Calu3 (cell line): ENCODE measurements at regions not wholly inside any gene's neighbourhood (a gene's known extent, or its start where the extent isn't known, plus 50 kb on each side); places are given as distances from the start of the nearest gene placed in this dataset.
A peak's percentile ranks its signal among the peaks of the same experiment; 100 is the strongest.

Source experiments
- BruUV-seq: library from RNA; stranded (reverse); fragments of 400-500 nt; replicated peaks from 2 replicates; lab custom pipeline; 2021; lab: Mats Ljungman, UMichigan
- CTCF ChIA-PET: fragments of 300-600 bp; sonication (Branson Sonifier 250); formaldehyde crosslinking; loops from one replicate; lab custom pipeline; 2022; ENCODE audit warnings: antibody characterized with exemption; lab: Charles Lee
- DNase-seq: peaks from one replicate; pipeline ENCODE4 v3.0.0; 2022
- H3K27ac Mint-ChIP-seq: one replicate; pipeline ENCODE4 v1.8.0; 2022; ENCODE audit warnings: mixed read lengths; ENCODE audit not compliant: unreplicated experiment
- H3K27me3 Mint-ChIP-seq: one replicate; pipeline ENCODE4 v1.8.0; 2022; ENCODE audit warnings: mixed read lengths; ENCODE audit not compliant: unreplicated experiment
- H3K36me3 Mint-ChIP-seq: one replicate; pipeline ENCODE4 v1.8.0; 2022; ENCODE audit warnings: mild to moderate bottlenecking, moderate library complexity, mixed read lengths; ENCODE audit not compliant: insufficient read depth, unreplicated experiment
- H3K4me1 Mint-ChIP-seq: one replicate; pipeline ENCODE4 v1.8.0; 2022; ENCODE audit warnings: mild to moderate bottlenecking, low read depth, mixed read lengths; ENCODE audit not compliant: unreplicated experiment
- H3K4me3 Mint-ChIP-seq: one replicate; pipeline ENCODE4 v1.8.0; 2022; ENCODE audit warnings: mild to moderate bottlenecking, low read depth, moderate library complexity, mixed read lengths; ENCODE audit not compliant: unreplicated experiment
- H3K9me3 Mint-ChIP-seq: one replicate; pipeline ENCODE4 v1.8.0; 2022; ENCODE audit warnings: low read depth, mixed read lengths; ENCODE audit not compliant: unreplicated experiment
- CTCF ChIP-seq: fragments of 200-600 bp; IDR thresholded peaks from one replicate; pipeline ENCODE4 v1.8.0; 2022; ENCODE audit warnings: antibody characterized with exemption; ENCODE audit not compliant: unreplicated experiment
- intact Hi-C: fragments of 100-400 bp; cut with micrococcal nuclease; formaldehyde crosslinking; loops from one replicate; pipeline ENCODE4 v1.10.0; 2022; ENCODE audit not compliant: unreplicated experiment

GRCh38 chr2:191748528-191749180, 70.7 kb downstream of the NABP1 start:
- H3K27ac Mint-ChIP-seq: peak overlapping the region; percentile 57
- no peaks in the 10 kb centered on the region for H3K27me3 Mint-ChIP-seq
- H3K4me3 Mint-ChIP-seq: no peak overlapping the region
- no peak for TF ChIP-seq CTCF
- H3K36me3 Mint-ChIP-seq: no peaks in the 10 kb centered on the region
- BruUV-seq: no TSS peak
- no peaks in the 10 kb centered on the region for H3K4me1 Mint-ChIP-seq
- H3K9me3 Mint-ChIP-seq: no peaks in the 10 kb centered on the region
- intact Hi-C loops: no loop called here
- DNase-seq: no peak
- CTCF ChIA-PET: no interaction called here

GRCh38 chr2:191749181-191749540, 71.2 kb downstream of the NABP1 start:
- H3K36me3 Mint-ChIP-seq: no peaks in the 10 kb centered on the region
- DNase-seq: no peak
- no peak overlapping the region for H3K4me3 Mint-ChIP-seq
- intact Hi-C loops: no loop called here
- no peaks in the 10 kb centered on the region for H3K9me3 Mint-ChIP-seq
- H3K27me3 Mint-ChIP-seq: no peaks in the 10 kb centered on the region
- no TSS peak for BruUV-seq
- TF ChIP-seq CTCF: no peak
- H3K4me1 Mint-ChIP-seq: no peaks in the 10 kb centered on the region
- H3K27ac Mint-ChIP-seq: peak overlapping the region; percentile 57
- CTCF ChIA-PET: no interaction called here

- CTCF ChIA-PET: interaction anchor here (0.7 kb wide), 1 partner anchor 185 kb away, joined by 3 read pairs; no protein-coding TSS in a partner anchor
- TF ChIP-seq CTCF: no peak
- no peak for DNase-seq
- peaks cover 5% of the 10 kb centered on the region for H3K36me3 Mint-ChIP-seq
- no peak overlapping the region for H3K27ac Mint-ChIP-seq
- intact Hi-C loops: no loop called here
- no TSS peak for BruUV-seq
- H3K27me3 Mint-ChIP-seq: no peaks in the 10 kb centered on the region
- H3K9me3 Mint-ChIP-seq: no peaks in the 10 kb centered on the region
- no peak overlapping the region for H3K4me3 Mint-ChIP-seq
- no peaks in the 10 kb centered on the region for H3K4me1 Mint-ChIP-seq
Measured at GRCh38 chr2:191754103-191754502, 76.2 kb downstream of the NABP1 start.

- Mint-ChIP-seq H3K4me1 (no peaks in the 10 kb centered on the region), H3K36me3 (peaks cover 5% of the 10 kb centered on the region), H3K4me3 (no peak overlapping the region), H3K9me3 (no peaks in the 10 kb centered on the region), H3K27ac (no peak overlapping the region), H3K27me3 (no peaks in the 10 kb centered on the region)
- DNase-seq: no peak
- intact Hi-C loops: no loop called here
- no peak for TF ChIP-seq CTCF
- no TSS peak for BruUV-seq
- CTCF ChIA-PET: interaction anchor here (0.7 kb wide), 1 partner anchor 1518 kb away, joined by 6 read pairs; no protein-coding TSS in a partner anchor
Measured at GRCh38 chr2:191756761-191757160, 78.8 kb downstream of the NABP1 start.
